CD4-positive, alpha-beta T cell treated with Interleukin-2 at 100 ng/mL for 4 hours (primary cell): ENCODE measurements at regions not wholly inside any gene's neighbourhood (a gene's known extent, or its start where the extent isn't known, plus 50 kb on each side); places are given as distances from the start of the nearest gene placed in this dataset.

ENCODE experiments used
- DNase-seq: peaks from one replicate; pipeline ENCODE4 v3.0.0-alpha.2; 2020; ENCODE audit warnings: low spot score

GRCh38 chr7:41237956-41238355 is 464.9 kb downstream of the INHBA start:
- no peak for DNase-seq

- no peak for DNase-seq
These were observed 470.8 kb downstream of the INHBA start for GRCh38 chr7:41232086-41232485.

- no peak for DNase-seq
These were observed 478.7 kb downstream of the INHBA start for GRCh38 chr7:41224063-41224763.

GRCh38 chr7:41222746-41223145 is 480.1 kb downstream of the INHBA start:
- no peak for DNase-seq

- no peak for DNase-seq
These were observed 482.6 kb downstream of the INHBA start for GRCh38 chr7:41220266-41220665.

GRCh38 chr7:41219276-41219675 is 483.6 kb downstream of the INHBA start:
- DNase-seq: no peak

GRCh38 chr7:41217306-41217705 is 485.6 kb downstream of the INHBA start:
- no peak for DNase-seq

GRCh38 chr7:41207141-41207540 is 495.7 kb downstream of the INHBA start:
- DNase-seq: no peak

GRCh38 chr7:41206267-41206666 is 496.6 kb downstream of the INHBA start:
- no peak for DNase-seq

- no peak for DNase-seq
These were observed 497.3 kb downstream of the INHBA start for GRCh38 chr7:41205600-41205999.

- no peak for DNase-seq
These were observed 499.3 kb downstream of the INHBA start for GRCh38 chr7:41203542-41203941.

GRCh38 chr7:41201021-41201420 is 501.9 kb downstream of the INHBA start:
- no peak for DNase-seq

- no peak for DNase-seq
These were observed 503.8 kb downstream of the INHBA start for GRCh38 chr7:41199136-41199535.

- DNase-seq: no peak
These were observed 504.4 kb downstream of the INHBA start for GRCh38 chr7:41198502-41198901.

- no peak for DNase-seq
These were observed 505.1 kb downstream of the INHBA start for GRCh38 chr7:41197769-41198168.

- no peak for DNase-seq
These were observed 509.1 kb downstream of the INHBA start for GRCh38 chr7:41193738-41194282.

- DNase-seq: no peak
These were observed 512.3 kb downstream of the INHBA start for GRCh38 chr7:41190581-41190980.

GRCh38 chr7:41189866-41190265 is 513.0 kb downstream of the INHBA start:
- no peak for DNase-seq

GRCh38 chr7:41188163-41189130 is 514.4 kb downstream of the INHBA start:
- DNase-seq: no peak

- no peak for DNase-seq
These were observed 515.6 kb downstream of the INHBA start for GRCh38 chr7:41187322-41187721.

- DNase-seq: no peak
These were observed 517.0 kb downstream of the INHBA start for GRCh38 chr7:41185851-41186250.

GRCh38 chr7:41183741-41184140 is 519.1 kb downstream of the INHBA start:
- no peak for DNase-seq

- DNase-seq: no peak
These were observed 520.1 kb downstream of the INHBA start for GRCh38 chr7:41182782-41183181.
